ENCODE measurements at regions not wholly inside any gene's neighbourhood (a gene's known extent, or its start where the extent isn't known, plus 50 kb on each side); places are given as distances from the start of the nearest gene placed in this dataset.

- FAIRE-seq = no peak
- CTCF ChIA-PET (ENCODE audit: low intra/inter-chr PET ratio, low total read pairs) = no interaction called here
- WGBS (ENCODE audit: low lambda C conversion rate) = 46% methylated on average over 3 of the region's 3 CpGs
- TF ChIP-seq ZZZ3 (CRISPR knock-in tag; IDR thresholded peaks at IDR 0.05; ENCODE audit: borderline replicate concordance) = no peak
- no peak for TF ChIP-seq TARDBP (CRISPR knock-in tag; IDR thresholded peaks at IDR 0.05)
- no peak for TF ChIP-seq ZNF468 (CRISPR knock-in tag; IDR thresholded peaks at IDR 0.05)
- no peak for TF ChIP-seq PLSCR1 (CRISPR knock-in tag; IDR thresholded peaks at IDR 0.05; ENCODE audit: borderline replicate concordance)
- no peak for TF ChIP-seq ZNF501 (CRISPR knock-in tag; IDR thresholded peaks at IDR 0.05)
- TF ChIP-seq KIAA2018 (CRISPR knock-in tag; IDR thresholded peaks at IDR 0.05; ENCODE audit: borderline replicate concordance) = no peak
- TF ChIP-seq AFF4 (CRISPR knock-in tag; IDR thresholded peaks at IDR 0.05) = no peak
- no peak for TF ChIP-seq FOXJ3 (CRISPR knock-in tag; IDR thresholded peaks at IDR 0.05; ENCODE audit: borderline replicate concordance)
- TF ChIP-seq CENPBD1 (CRISPR knock-in tag; IDR thresholded peaks at IDR 0.05; ENCODE audit: borderline replicate concordance, low read depth) = no peak
- no peak for TF ChIP-seq MTERF4 (CRISPR knock-in tag; IDR thresholded peaks at IDR 0.05)
Observed at GRCh38 chr2:129203331-129203730, 776.1 kb upstream of the RAB6C start.

More at GRCh38 chr2:129203331-129203730, 776.1 kb upstream of the RAB6C start:
- Histone ChIP-seq H4K20me1 (ENCODE audit: insufficient read depth, low read length) (no peaks in the 10 kb centered on the region; the same call in 1 of the 2 replicates), H3K4me1 (ENCODE audit: insufficient read depth, low read length) (no peaks in the 10 kb centered on the region), H3K27ac (ENCODE audit: extremely low read length, insufficient read depth, low read length) (no peak overlapping the region), H3K9ac (ENCODE audit: insufficient read depth, low read depth, low read length) (no peak overlapping the region), H3K36me3 (replicated peaks in 1 of 2; ENCODE audit: control insufficient read depth in 1 of 2, insufficient read depth in 2 of 2, low read length in 2 of 2) (no peaks in the 10 kb centered on the region), H2AFZ (ENCODE audit: low read length) (no peak overlapping the region), H3K4me2 (ENCODE audit: low read depth, low read length) (no peak overlapping the region), H3K27me3 (ENCODE audit: control insufficient read depth in 1 of 2, insufficient read depth in 2 of 2, low read length in 2 of 2) (peaks cover 0 to 7% of the 10 kb centered on the region in 2 experiments; a peak in 1 of 5 replicates), H3K4me3 (replicated peaks in 1 of 3; ENCODE audit: insufficient read depth in 1 of 3, low read depth in 2 of 3, low read length in 3 of 3) (no peak overlapping the region), H3K9me3 (ENCODE audit: low read length) (no peaks in the 10 kb centered on the region), H3K79me2 (ENCODE audit: insufficient read depth, low read length) (no peaks in the 10 kb centered on the region)
- intact Hi-C loops (cut with micrococcal nuclease; ENCODE audit: unreplicated experiment) = no loop called here
- no peak for ATAC-seq
- BruUV-seq (replicated peaks) = no TSS peak
- DNase-seq (ENCODE audit: low spot score) = no peak
- POLR2A ChIA-PET = no interaction called here
- in situ Hi-C loops (cut with HindIII; ENCODE audit: extremely low pct_ligation_motif_present, low pct_unique_long_range_greater_than_20kb) = no loop called here
